HepG2 (cell line): ENCODE measurements at regions not wholly inside any gene's neighbourhood (a gene's known extent, or its start where the extent isn't known, plus 50 kb on each side); places are given as distances from the start of the nearest gene placed in this dataset.

Source experiments
- CTCF ChIP-seq: sonication (generic); formaldehyde crosslinking; IDR thresholded peaks from 2 replicates; pipeline ENCODE4 v1.5.0; 2020; ENCODE audit warnings: mild to moderate bottlenecking, missing genetic modification reagents, moderate library complexity
- EP300 ChIP-seq, 3 experiments: sonication (generic) in 1 of 3; formaldehyde crosslinking in 1 of 3; IDR thresholded peaks; 2 replicates each; pipeline versions ENCODE4 v1.5.1 to v1.6.1; 2011 to 2020; ENCODE audit warnings: low read depth in 2 of 3, low read length in 2 of 3, borderline replicate concordance in 1 of 3, improper control_type of control experiment in 1 of 3, mild to moderate bottlenecking in 1 of 3, missing genetic modification reagents in 1 of 3, moderate library complexity in 1 of 3
- YEATS2 ChIP-seq: sonication (generic); formaldehyde crosslinking; IDR thresholded peaks from 2 replicates; pipeline ENCODE4 v1.4.0; 2020; ENCODE audit warnings: missing genetic modification reagents, borderline replicate concordance
- ZNF512 ChIP-seq: sonication (generic); formaldehyde crosslinking; IDR thresholded peaks from 2 replicates; pipeline ENCODE4 v1.4.0; 2020; ENCODE audit warnings: mild to moderate bottlenecking, missing genetic modification reagents

GRCh38 chr16:85971902-85972638, 73.1 kb downstream of the IRF8 start:
- TF ChIP-seq CTCF (CRISPR knock-in tag) = no peak
- TF ChIP-seq EP300 (IDR thresholded peaks at IDR 0.05; ENCODE audit: low read depth in 2 of 2, low read length in 2 of 2) = no peak
- TF ChIP-seq EP300 (CRISPR knock-in tag; IDR thresholded peaks at IDR 0.05; ENCODE audit: borderline replicate concordance) = no peak
- no peak for TF ChIP-seq YEATS2 (CRISPR knock-in tag)
- no peak for TF ChIP-seq ZNF512 (CRISPR knock-in tag)
